Keratinocyte (primary cell): ENCODE measurements at regions not wholly inside any gene's neighbourhood (a gene's known extent, or its start where the extent isn't known, plus 50 kb on each side); places are given as distances from the start of the nearest gene placed in this dataset.

ENCODE experiments used
- CTCF ChIP-seq, 3 experiments: IDR thresholded peaks in 1 of 3; conservative IDR thresholded peaks in 1 of 3; optimal IDR thresholded peaks in 1 of 3; 2 replicates in 2 of 3; 3 replicates in 1 of 3; pipeline versions ENCODE3 to v1.5.1; 2011; ENCODE audit warnings: low read length in 3 of 3, mild to moderate bottlenecking in 3 of 3, moderate library complexity in 2 of 3, control low read depth in 1 of 3, inconsistent platforms in 1 of 3; ENCODE audit not compliant: insufficient read depth in 2 of 3; ENCODE audit errors: extremely low read depth in 1 of 3
- EZH2 ChIP-seq: IDR thresholded peaks from one replicate; pipeline ENCODE4 v1.6.1; 2012; ENCODE audit warnings: inconsistent platforms, mild to moderate bottlenecking, low read length, moderate library complexity

DNA sequence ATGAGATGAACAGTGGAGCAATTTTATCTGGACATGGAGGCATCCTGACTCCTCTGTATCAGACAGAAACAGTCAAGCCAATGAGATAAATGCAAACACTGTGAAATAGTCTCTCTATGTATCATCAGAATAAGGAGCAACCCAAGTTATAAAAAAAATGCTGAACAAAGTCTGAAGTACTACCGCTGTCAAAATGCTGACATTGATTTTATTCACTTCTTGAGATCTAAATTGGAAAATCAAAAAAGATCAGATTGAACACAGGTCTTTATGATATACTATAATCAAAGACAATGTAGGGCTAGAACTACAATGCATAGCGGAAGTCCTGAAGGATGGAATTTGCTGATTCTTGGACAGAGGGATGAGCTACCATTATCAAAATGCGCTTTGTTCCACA is 76.1 kb downstream of the FTHL17 start:
- no peak for TF ChIP-seq EZH2
- TF ChIP-seq CTCF (optimal IDR thresholded peaks at IDR 0.05 in 1 of 3, IDR thresholded peaks at IDR 0.05 in 1 of 3, conservative IDR thresholded peaks at IDR 0.05 in 1 of 3; ENCODE audit: extremely low read depth in 1 of 3, insufficient read depth in 2 of 3, low read length in 3 of 3), result no peak
